Osteocyte (in vitro differentiated cells): ENCODE measurements at regions not wholly inside any gene's neighbourhood (a gene's known extent, or its start where the extent isn't known, plus 50 kb on each side); places are given as distances from the start of the nearest gene placed in this dataset.

Experiments
- DNase-seq: peaks from one replicate; pipeline ENCODE4 v3.0.0; 2021; ENCODE audit warnings: mixed read lengths; ENCODE audit not compliant: unreplicated experiment; ENCODE audit errors: extremely low spot score
- H3K27ac Mint-ChIP-seq: one replicate; pipeline ENCODE4 v1.8.0; 2021; ENCODE audit warnings: mild to moderate bottlenecking, mixed read lengths; ENCODE audit not compliant: unreplicated experiment
- H3K27me3 Mint-ChIP-seq: one replicate; pipeline ENCODE4 v1.8.0; 2021; ENCODE audit warnings: mixed read lengths; ENCODE audit not compliant: unreplicated experiment
- H3K36me3 Mint-ChIP-seq: one replicate; pipeline ENCODE4 v1.8.0; 2021; ENCODE audit warnings: mixed read lengths; ENCODE audit not compliant: unreplicated experiment
- H3K4me1 Mint-ChIP-seq: one replicate; pipeline ENCODE4 v1.8.0; 2021; ENCODE audit warnings: mixed read lengths; ENCODE audit not compliant: unreplicated experiment
- H3K4me3 Mint-ChIP-seq: one replicate; pipeline ENCODE4 v1.8.0; 2021; ENCODE audit warnings: mild to moderate bottlenecking, moderate library complexity, mixed read lengths; ENCODE audit not compliant: unreplicated experiment
- H3K9me3 Mint-ChIP-seq: one replicate; pipeline ENCODE4 v1.8.0; 2021; ENCODE audit warnings: mixed read lengths; ENCODE audit not compliant: unreplicated experiment
- CTCF ChIP-seq: fragments of 200-600 bp; sonication (generic); IDR thresholded peaks from 2 replicates; pipeline ENCODE4 v1.5.0; 2021; ENCODE audit warnings: antibody characterized with exemption, mild to moderate bottlenecking, moderate library complexity

- no peak for DNase-seq
- no peak for TF ChIP-seq CTCF
- H3K4me1 Mint-ChIP-seq, result peaks cover 27% of the 10 kb centered on the region
- H3K9me3 Mint-ChIP-seq, result no peaks in the 10 kb centered on the region
- H3K36me3 Mint-ChIP-seq, result no peaks in the 10 kb centered on the region
- no peaks in the 10 kb centered on the region for H3K27me3 Mint-ChIP-seq
- H3K27ac Mint-ChIP-seq, result no peak overlapping the region
- H3K4me3 Mint-ChIP-seq, result no peak overlapping the region
These were observed 541.2 kb upstream of the SMIM31 start for GRCh38 chr4:164212714-164213113.

- no peaks in the 10 kb centered on the region for H3K27me3 Mint-ChIP-seq
- H3K36me3 Mint-ChIP-seq, result peaks cover 2% of the 10 kb centered on the region
- peaks cover 24% of the 10 kb centered on the region for H3K4me1 Mint-ChIP-seq
- H3K4me3 Mint-ChIP-seq, result no peak overlapping the region
- TF ChIP-seq CTCF, result no peak
- no peak overlapping the region for H3K27ac Mint-ChIP-seq
- no peak for DNase-seq
- H3K9me3 Mint-ChIP-seq, result no peaks in the 10 kb centered on the region
These were observed 538.7 kb upstream of the SMIM31 start for GRCh38 chr4:164215113-164215741.

GRCh38 chr4:164221631-164222030 is 532.3 kb upstream of the SMIM31 start:
- H3K27me3 Mint-ChIP-seq, result no peaks in the 10 kb centered on the region
- peaks cover 2% of the 10 kb centered on the region for H3K36me3 Mint-ChIP-seq
- H3K4me1 Mint-ChIP-seq, result peaks cover 4% of the 10 kb centered on the region
- no peak for TF ChIP-seq CTCF
- no peak overlapping the region for H3K4me3 Mint-ChIP-seq
- no peaks in the 10 kb centered on the region for H3K9me3 Mint-ChIP-seq
- no peak overlapping the region for H3K27ac Mint-ChIP-seq
- no peak for DNase-seq

GRCh38 chr4:164224871-164225270 is 529.1 kb upstream of the SMIM31 start:
- no peak overlapping the region for H3K4me3 Mint-ChIP-seq
- no peaks in the 10 kb centered on the region for H3K36me3 Mint-ChIP-seq
- TF ChIP-seq CTCF, result no peak
- DNase-seq, result no peak
- H3K4me1 Mint-ChIP-seq, result no peaks in the 10 kb centered on the region
- no peak overlapping the region for H3K27ac Mint-ChIP-seq
- H3K9me3 Mint-ChIP-seq, result no peaks in the 10 kb centered on the region
- no peaks in the 10 kb centered on the region for H3K27me3 Mint-ChIP-seq

GRCh38 chr4:164229255-164229654 is 524.7 kb upstream of the SMIM31 start:
- no peaks in the 10 kb centered on the region for H3K27me3 Mint-ChIP-seq
- no peaks in the 10 kb centered on the region for H3K36me3 Mint-ChIP-seq
- H3K27ac Mint-ChIP-seq, result no peak overlapping the region

More at GRCh38 chr4:164229255-164229654, 524.7 kb upstream of the SMIM31 start:
- Mint-ChIP-seq H3K4me3 (no peak overlapping the region), H3K4me1 (no peaks in the 10 kb centered on the region), H3K9me3 (no peaks in the 10 kb centered on the region)
- DNase-seq, result no peak
- TF ChIP-seq CTCF, result no peak
